Esophagus squamous epithelium (tissue), 4 donors: ENCODE measurements at regions not wholly inside any gene's neighbourhood (a gene's known extent, or its start where the extent isn't known, plus 50 kb on each side); places are given as distances from the start of the nearest gene placed in this dataset.

Experiments
- POLR2A ChIP-seq, 4 donors: fragments of 450-650 bp; IDR thresholded peaks; one replicate each; pipeline ENCODE4 v1.6.1; 2017; ENCODE audit warnings: antibody characterized with exemption in 4 of 4, mild to moderate bottlenecking in 4 of 4, moderate library complexity in 3 of 4
- TF ChIP-seq, protein P1 (sequence below), 6 experiments: fragments of 450-650 bp in 4 of 6; fragments of 200-600 bp in 2 of 6; sonication (generic) in 2 of 6; IDR thresholded peaks; one replicate each; pipeline ENCODE4 v1.5.1; 2016 to 2019; ENCODE audit warnings: antibody characterized with exemption in 6 of 6, mild to moderate bottlenecking in 4 of 6, moderate library complexity in 4 of 6

DNA sequence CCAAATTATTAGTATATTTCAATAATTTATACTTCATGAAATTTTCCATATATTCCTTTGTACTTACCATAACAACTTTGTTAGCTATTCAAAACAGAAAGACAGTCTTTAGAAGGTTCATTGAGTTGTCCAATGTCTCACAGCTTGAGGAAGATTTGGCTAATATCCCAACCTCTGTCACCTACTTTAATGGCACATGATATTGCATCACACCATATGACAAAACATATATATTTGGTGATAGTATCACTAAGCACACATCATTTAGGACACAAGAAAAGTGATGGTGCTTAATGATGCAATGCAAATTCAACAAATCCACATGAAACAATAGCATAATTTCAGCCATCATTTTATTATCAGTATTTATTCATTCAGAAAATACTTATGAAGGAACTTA lies 122.0 kb upstream of the BRINP3 start:
- TF ChIP-seq, protein P1, sequence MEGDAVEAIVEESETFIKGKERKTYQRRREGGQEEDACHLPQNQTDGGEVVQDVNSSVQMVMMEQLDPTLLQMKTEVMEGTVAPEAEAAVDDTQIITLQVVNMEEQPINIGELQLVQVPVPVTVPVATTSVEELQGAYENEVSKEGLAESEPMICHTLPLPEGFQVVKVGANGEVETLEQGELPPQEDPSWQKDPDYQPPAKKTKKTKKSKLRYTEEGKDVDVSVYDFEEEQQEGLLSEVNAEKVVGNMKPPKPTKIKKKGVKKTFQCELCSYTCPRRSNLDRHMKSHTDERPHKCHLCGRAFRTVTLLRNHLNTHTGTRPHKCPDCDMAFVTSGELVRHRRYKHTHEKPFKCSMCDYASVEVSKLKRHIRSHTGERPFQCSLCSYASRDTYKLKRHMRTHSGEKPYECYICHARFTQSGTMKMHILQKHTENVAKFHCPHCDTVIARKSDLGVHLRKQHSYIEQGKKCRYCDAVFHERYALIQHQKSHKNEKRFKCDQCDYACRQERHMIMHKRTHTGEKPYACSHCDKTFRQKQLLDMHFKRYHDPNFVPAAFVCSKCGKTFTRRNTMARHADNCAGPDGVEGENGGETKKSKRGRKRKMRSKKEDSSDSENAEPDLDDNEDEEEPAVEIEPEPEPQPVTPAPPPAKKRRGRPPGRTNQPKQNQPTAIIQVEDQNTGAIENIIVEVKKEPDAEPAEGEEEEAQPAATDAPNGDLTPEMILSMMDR (IDR thresholded peaks at IDR 0.05) = no peak
- no peak for TF ChIP-seq POLR2A (IDR thresholded peaks at IDR 0.05)
